COLO829 (cell line): ENCODE measurements at regions not wholly inside any gene's neighbourhood (a gene's known extent, or its start where the extent isn't known, plus 50 kb on each side); places are given as distances from the start of the nearest gene placed in this dataset.
"Not testable (repeated sequence)": the region's sequence is repeated elsewhere in the genome, so short reads cannot be mapped to it uniquely, and the experiment has no call there.

ENCODE experiments used
- DNase-seq: peaks from one replicate; pipeline ENCODE4 v3.0.0; 2012; ENCODE audit warnings: low spot score

DNA sequence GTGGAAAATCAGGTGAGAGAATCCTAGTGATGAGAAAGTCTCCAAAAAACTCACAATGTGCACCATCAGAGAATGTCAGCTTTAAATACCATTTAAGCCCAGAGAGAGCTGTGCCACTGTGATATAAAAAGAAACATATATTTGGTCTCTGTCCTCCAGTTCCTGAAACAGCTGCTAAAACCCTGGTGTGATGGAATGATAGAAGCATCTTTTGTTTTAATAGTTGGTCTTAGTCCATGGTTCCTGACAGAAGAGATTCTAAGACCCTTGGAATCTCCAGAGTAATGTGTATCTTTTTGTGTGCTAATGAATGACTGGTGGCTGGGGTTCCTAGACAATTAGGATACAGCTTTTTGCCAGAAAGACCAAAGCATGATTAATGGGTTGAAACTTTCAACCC is 302.8 kb upstream of the B3GALT2 start:
- no peak for DNase-seq

- no peak for DNase-seq
Measured at GRCh38 chr1:193487722-193488121, 301.3 kb upstream of the B3GALT2 start.

DNA sequence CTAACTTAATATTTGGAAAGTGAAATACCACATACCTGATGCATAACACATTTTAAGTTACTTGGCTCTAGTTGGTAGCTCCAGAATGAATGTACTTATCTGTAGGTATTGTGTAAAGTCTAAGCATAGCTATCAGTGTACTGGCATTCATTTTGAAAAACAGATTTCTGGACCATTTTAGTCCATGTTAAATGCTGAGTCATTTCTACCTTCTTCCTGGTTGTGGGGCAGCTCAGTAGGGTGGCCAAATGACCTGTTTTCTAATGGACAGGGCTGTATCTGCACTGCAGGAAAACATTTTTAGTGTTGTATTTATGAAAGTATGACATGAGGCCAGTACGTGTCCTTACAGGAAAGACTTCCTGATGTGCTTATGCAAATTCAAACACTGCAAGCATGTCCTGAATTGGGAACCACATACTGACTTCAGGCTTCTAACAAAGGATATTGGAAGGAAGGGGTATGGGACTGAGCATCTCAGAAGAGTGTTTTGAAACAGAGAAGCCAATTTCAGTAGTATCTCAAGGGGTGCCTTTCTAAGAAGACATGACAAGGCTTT is 300.3 kb upstream of the B3GALT2 start:
- no peak for DNase-seq

- no peak for DNase-seq
Measured at GRCh38 chr1:193480755-193481154, 294.3 kb upstream of the B3GALT2 start.

DNA sequence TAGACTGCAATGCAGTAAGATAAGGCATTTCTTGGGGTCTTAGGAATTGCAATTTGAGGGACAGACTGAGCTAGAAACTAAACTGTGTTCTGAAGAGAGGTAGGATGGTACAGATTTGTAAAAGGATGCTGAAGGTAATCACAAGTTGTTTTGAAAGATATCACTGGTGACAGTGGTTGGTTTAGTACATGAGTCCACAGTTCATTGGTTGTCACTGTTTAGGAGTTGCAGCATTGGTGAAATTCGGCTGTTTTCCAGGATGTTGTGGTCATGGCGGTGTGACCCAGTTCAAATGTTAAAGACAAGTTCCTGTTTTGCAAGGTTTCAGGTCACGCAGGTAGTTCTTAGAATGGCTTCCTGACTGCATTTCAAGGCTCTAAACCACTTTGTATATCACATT is 292.8 kb upstream of the B3GALT2 start:
- DNase-seq = no peak

- DNase-seq = no peak
Measured at GRCh38 chr1:193476748-193477147, 290.3 kb upstream of the B3GALT2 start.

- no peak for DNase-seq
Measured at GRCh38 chr1:193473932-193474331, 287.5 kb upstream of the B3GALT2 start.

- no peak for DNase-seq
Measured at GRCh38 chr1:193472838-193473398, 286.5 kb upstream of the B3GALT2 start.

DNA sequence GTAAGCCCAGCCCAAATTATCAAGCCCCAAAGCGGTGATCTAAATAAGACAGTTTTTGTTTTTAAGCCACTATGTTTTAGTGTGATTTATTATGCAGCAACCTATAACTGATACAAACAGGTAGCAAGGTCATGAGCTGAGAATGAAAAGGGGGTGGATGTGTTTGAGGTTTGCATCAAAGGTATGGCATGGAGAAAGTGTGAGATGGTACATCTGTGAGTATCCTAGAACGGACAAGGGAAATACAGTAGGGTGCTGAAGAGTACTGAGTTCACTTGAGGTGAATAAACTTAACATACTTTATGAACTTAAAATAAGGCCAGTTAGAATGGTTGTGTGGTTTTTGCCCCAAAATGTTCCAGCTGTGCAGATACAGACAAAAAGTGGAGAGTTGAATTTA is 286.0 kb upstream of the B3GALT2 start:
- DNase-seq = no peak

DNA sequence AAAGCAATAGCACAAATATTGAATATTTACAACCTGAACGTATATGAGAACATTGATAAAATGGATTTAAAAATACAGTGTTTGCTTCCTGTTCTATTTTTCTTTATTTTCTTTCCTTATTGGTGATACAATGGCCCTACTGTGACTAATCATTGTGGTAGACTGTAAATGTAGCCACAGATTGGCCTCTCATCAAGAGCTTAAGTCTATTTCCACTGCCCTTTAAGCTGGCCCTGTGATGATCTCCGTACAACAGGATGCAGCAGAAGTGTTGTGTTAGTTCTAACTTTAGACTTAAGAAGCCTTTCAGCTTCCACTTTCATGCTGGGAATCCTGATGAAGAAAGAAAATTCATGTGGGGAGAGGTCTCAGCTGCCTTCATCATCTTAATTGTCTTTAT is 285.6 kb upstream of the B3GALT2 start:
- DNase-seq = peak; percentile 47

DNA sequence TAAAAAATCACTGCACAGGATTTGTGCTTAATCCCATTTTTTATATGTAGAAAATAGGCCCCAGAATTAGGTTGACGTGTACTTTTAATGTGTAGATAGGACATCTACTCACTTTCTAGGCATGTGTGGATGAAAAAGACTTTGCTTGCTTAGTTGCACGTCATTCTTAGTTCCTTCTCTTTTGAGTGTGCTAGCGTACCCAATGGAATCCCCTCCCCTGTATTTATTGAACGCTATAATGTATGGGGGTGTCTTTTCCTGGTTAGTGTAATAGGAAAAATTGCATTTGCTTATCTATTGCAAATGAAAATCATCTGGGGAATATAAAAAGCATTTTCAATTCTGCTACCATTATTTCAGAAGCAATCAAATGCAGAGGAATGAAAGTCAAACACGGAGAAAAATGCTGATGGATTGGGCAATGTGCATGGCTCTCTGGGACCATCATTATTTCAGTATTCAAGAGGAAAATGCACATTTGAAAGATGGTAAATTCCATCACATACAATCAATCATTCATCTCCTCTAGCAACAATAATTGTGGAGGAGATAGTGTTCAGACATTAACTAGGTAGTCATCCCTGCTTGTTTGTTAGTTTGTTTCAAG is 277.0 kb upstream of the B3GALT2 start:
- no peak for DNase-seq

DNA sequence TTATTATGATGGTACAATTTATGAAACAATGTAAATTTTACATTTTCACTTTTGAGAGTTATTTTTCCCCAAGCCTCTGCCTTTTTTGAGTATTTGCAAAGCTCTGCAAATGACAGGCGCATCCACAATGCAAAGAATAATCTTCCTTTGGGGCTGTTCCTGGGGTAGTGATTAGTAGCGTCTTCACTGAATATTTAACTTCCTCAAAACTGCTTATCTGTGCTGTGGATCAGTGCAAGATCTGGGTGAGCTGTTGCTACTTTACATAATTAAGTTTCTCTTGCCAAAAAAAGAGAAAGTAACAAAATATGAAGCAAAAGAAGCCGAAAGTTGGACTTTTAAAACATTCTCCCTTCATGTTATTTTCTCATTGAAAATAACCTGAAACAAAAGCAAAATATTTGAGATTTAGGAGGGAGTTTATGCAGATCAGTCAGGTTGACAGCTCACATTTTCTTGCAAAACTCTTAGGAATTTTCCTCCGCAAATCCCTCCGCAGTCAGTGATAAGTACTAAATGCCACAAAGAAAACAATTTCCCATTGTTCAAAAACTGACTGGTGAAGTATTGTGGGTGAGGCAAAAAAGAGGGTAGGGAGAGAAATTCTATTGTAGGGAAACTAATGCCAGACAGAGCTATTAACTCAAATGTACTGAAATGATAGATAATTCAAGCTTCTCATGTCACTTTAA is 276.4 kb upstream of the B3GALT2 start:
- peak; percentile 25 for DNase-seq

DNA sequence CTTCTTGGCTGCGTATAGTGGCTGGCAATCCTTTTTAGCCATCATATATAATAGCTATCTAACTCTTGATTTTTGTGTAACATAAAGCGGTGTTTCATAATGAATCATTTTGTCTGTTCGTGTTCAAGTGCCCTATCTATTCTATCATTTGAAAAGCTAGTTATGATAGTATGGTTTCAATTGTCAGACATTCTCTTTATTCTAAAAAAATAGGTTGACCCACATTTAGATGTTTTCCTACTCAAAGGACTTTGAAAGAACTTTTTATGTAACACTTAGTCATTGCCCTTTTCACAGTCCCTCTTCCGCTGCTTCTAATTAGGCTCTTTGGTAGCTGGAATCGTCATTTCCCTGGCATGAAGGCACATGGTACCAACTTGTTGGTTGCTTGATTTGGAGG is 272.2 kb upstream of the B3GALT2 start:
- DNase-seq = peak; percentile 58

- no peak for DNase-seq
Measured at GRCh38 chr1:193457676-193458075, 271.3 kb upstream of the B3GALT2 start.

DNA sequence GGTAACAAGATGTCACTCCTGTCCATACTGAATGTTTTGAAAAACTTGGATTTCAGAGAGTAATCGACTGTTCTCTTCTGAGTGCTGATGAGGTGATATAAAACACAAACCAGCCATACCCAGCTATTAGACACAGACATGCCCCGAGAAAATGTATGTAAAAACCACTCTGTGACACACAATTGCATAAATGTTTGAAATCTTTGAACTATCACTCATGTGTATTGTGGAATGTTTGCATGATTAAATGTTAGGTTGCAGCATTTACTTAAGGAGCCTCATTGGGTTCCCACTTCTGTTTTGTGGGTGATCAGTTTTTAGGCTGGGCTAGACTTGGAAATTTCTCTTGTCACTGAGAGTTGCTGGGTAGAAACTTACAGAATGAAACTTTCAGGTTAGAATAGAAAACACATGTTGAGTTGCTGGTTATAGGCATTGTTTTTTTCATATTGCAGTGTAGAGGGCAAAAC is 270.4 kb upstream of the B3GALT2 start:
- DNase-seq = no peak

DNA sequence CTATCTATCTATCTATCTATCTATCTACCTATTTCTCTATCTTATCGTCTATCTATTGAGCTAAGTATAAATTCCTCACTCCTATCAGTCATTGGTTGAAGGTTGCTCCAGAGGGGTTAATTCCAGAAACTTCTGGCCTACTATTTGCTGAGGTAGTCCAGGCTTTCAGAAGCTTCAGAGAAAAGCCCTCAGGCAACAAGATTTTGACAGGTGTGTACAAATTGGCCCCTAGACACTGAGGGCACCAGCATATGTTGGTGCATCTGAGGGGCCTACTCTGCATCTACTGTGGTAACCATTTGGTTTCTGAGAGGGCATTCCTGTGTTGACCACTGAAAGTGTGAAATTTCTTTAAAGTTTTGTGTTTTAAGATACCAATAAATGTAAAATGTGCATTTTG is 265.2 kb upstream of the B3GALT2 start:
- no peak for DNase-seq

DNA sequence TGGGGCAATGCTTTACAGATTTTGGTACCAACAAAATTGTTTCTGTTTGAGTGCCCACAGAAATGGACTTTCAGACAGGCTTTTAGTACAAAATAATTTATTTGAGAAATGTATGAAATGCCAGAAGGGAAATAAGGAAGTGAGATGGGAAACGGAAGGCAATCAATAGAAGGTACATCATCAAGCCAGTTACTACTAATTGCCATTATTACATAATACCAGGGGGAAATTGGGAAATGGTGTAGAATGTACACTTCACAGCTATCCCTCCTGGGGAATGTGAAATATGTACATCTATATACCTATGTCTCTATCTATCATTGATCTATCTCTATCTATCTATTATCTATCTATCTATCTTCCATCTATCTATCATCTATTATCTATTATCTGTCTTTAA is 264.6 kb upstream of the B3GALT2 start:
- no peak for DNase-seq

DNA sequence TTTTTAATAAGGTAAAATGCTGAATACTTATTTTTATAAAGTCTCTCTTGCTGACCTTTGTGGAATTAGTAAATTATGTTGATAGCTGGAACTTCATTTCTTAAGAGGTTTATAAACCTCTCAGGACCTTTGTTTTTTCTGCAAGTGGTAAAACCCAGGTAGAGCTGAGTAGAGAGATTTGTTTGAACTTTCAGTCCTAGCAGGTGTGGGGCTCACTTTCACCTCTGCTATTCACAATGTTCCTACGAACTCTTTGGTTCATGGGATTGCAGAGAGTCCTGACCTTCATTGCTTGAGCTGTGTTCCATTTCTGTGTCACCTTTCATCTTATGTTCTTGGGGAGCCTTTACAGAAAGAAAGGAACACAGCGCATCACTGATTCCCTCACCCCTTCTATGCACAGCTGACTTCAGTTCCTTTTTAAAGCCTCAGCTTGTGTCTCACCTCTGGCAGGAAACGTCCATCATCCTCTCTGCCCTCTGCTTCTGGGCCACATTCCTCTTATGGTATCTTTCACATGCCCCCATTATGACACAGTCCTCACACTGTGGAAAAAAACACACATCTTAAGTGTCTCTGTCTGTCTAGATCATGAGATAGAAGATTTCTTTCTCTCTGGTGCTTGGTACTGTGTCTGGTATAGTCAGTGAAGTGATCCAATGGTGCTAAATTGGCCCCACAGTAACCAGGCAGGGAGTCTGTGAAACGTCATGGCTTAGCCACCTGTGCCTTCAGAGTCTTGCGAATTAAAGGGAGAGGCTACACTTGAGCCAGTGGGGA is 262.5 kb upstream of the B3GALT2 start:
- no peak for DNase-seq

GRCh38 chr1:193443886-193444285 is 257.5 kb upstream of the B3GALT2 start:
- DNase-seq = no peak

GRCh38 chr1:193438771-193439170 is 252.4 kb upstream of the B3GALT2 start:
- DNase-seq = no peak

DNA sequence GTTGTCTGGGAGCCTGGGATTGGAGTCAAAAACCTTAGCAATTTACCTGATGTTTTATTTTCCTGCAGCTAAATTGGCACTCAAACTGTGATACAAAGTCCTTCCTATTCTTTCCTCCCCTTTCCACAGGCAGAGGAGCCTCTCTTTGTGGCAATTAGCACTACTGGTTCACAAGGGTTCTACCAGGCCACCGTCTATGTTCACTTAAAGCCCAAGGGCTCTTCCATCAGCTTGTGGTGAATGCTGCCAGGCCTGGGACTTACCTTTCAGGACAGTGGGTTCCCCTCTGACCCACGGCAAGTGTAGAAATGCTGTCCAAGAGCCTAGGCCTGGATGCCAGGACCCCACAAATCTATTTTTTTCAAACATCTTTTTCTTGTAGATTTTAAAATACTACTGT is 251.9 kb upstream of the B3GALT2 start:
- DNase-seq = no peak

GRCh38 chr1:193437785-193438184 is 251.4 kb upstream of the B3GALT2 start:
- DNase-seq = no peak

GRCh38 chr1:193437333-193437732 is 250.9 kb upstream of the B3GALT2 start:
- not testable (repeated sequence) for DNase-seq
